PC-9 (cell line): ENCODE measurements at regions not wholly inside any gene's neighbourhood (a gene's known extent, or its start where the extent isn't known, plus 50 kb on each side); places are given as distances from the start of the nearest gene placed in this dataset.
"Not testable (repeated sequence)": the region's sequence is repeated elsewhere in the genome, so short reads cannot be mapped to it uniquely, and the experiment has no call there.

Experiments used
- BruUV-seq: library from RNA; stranded (reverse); fragments of 400-500 nt; replicated peaks from 2 replicates; lab custom pipeline; 2021; lab: Mats Ljungman, UMichigan
- CTCF ChIA-PET: fragments of 300-600 bp; sonication (Branson Sonifier 250); formaldehyde crosslinking; loops from one replicate; lab custom pipeline; 2022; ENCODE audit warnings: antibody characterized with exemption; lab: Charles Lee
- POLR2A ChIA-PET: fragments of 300-600 bp; sonication (Branson Sonifier 250); formaldehyde crosslinking; loops from one replicate; lab custom pipeline; 2022; ENCODE audit warnings: antibody characterized with exemption; ENCODE audit not compliant: unreplicated experiment; lab: Charles Lee
- DNase-seq, 2 experiments: peaks; one replicate each; pipeline versions ENCODE4 v3.0.0 to v3.0.0-alpha.2; 2015 to 2022; ENCODE audit warnings: mixed read lengths in 1 of 2
- H2AFZ ChIP-seq: fragments of 200-600 bp; sonication (generic); 2 replicates; pipeline ENCODE4 v1.8.1; 2017; ENCODE audit warnings: antibody characterized with exemption
- H3F3A ChIP-seq: fragments of 200-600 bp; sonication (generic); 2 replicates; pipeline ENCODE4 v1.8.1; 2017; ENCODE audit warnings: antibody characterized with exemption, mild to moderate bottlenecking, low read depth; ENCODE audit not compliant: insufficient read depth
- H3K27ac ChIP-seq: fragments of 200-600 bp; sonication (generic); 2 replicates; pipeline ENCODE4 v1.6.1; 2016; ENCODE audit warnings: mixed run types
- H3K27me3 ChIP-seq: fragments of 200-600 bp; sonication (generic); 2 replicates; pipeline ENCODE4 v1.6.1; 2016; ENCODE audit warnings: low read depth, mixed run types; ENCODE audit not compliant: insufficient read depth
- H3K36me3 ChIP-seq: fragments of 200-600 bp; sonication (generic); 2 replicates; pipeline ENCODE4 v1.6.1; 2016; ENCODE audit warnings: low read depth, mixed run types
- H3K4me1 ChIP-seq: fragments of 200-600 bp; sonication (generic); replicated peaks from 2 replicates; pipeline ENCODE4 v1.6.1; 2016; ENCODE audit warnings: mixed run types; ENCODE audit not compliant: insufficient read depth
- H3K4me2 ChIP-seq: fragments of 200-600 bp; sonication (generic); 2 replicates; pipeline ENCODE4 v1.6.1; 2017; ENCODE audit warnings: mixed run types
- H3K4me3 ChIP-seq: fragments of 200-600 bp; sonication (generic); 2 replicates; pipeline ENCODE4 v1.6.1; 2016; ENCODE audit warnings: mixed run types
- H3K79me2 ChIP-seq: fragments of 200-600 bp; sonication (generic); 2 replicates; pipeline ENCODE4 v1.6.1; 2017; ENCODE audit warnings: low read depth, mixed run types
- H3K9me2 ChIP-seq: fragments of 200-600 bp; sonication (generic); 2 replicates; pipeline ENCODE4 v1.8.1; 2017; ENCODE audit warnings: mild to moderate bottlenecking; ENCODE audit not compliant: insufficient read depth
- H3K9me3 ChIP-seq: fragments of 200-600 bp; sonication (generic); 2 replicates; pipeline ENCODE4 v1.8.1; 2016; ENCODE audit warnings: low read depth; ENCODE audit not compliant: insufficient read depth
- H4K20me1 ChIP-seq: fragments of 200-600 bp; sonication (generic); 2 replicates; pipeline ENCODE4 v1.8.1; 2017; ENCODE audit not compliant: insufficient read depth
- CTCF ChIP-seq: fragments of 200-600 bp; sonication (generic); conservative IDR thresholded peaks from 2 replicates; pipeline ENCODE4 v1.6.1; 2017; ENCODE audit warnings: mixed run types, antibody characterized with exemption, mild to moderate bottlenecking, moderate library complexity
- EZH2 ChIP-seq: fragments of 200-600 bp; sonication (generic); IDR thresholded peaks from 2 replicates; pipeline ENCODE4 v1.8.0; 2017; ENCODE audit warnings: antibody characterized with exemption, low read depth
- intact Hi-C: fragments of 100-400 bp; cut with micrococcal nuclease; formaldehyde crosslinking; loops from one replicate; pipeline ENCODE4 v1.10.0; 2022; ENCODE audit not compliant: unreplicated experiment

GRCh38 chr10:29730458-29730857 is 95.7 kb upstream of the SVIL start:
- Histone ChIP-seq H3K27me3 (no peaks in the 10 kb centered on the region), H3K9me3 (no peaks in the 10 kb centered on the region), H3K4me2 (no peak overlapping the region), H2AFZ (no peak overlapping the region), H3K79me2 (peaks cover 97% of the 10 kb centered on the region), H3K4me3 (no peak overlapping the region), H3K27ac (no peak overlapping the region), H3K36me3 (peaks cover 13% of the 10 kb centered on the region; the same call in 1 of the 2 replicates), H3K4me1 (peaks cover 34% of the 10 kb centered on the region), H3K9me2 (no peaks in the 10 kb centered on the region), H3F3A (peaks cover 7% of the 10 kb centered on the region; the same call in 1 of the 2 replicates), H4K20me1 (peaks cover 26% of the 10 kb centered on the region)
- no peak for DNase-seq
- no TSS peak for BruUV-seq
- TF ChIP-seq EZH2 (no peak), CTCF (no peak)
- intact Hi-C loops = loop anchor here (10.0 kb wide), 1 partner anchor 196 kb away; no protein-coding TSS in a partner anchor
- ChIA-PET POLR2A (interaction anchor here (0.6 kb wide), 1 partner anchor 133 kb away, joined by 4 read pairs; no protein-coding TSS in a partner anchor), CTCF (no interaction called here)

GRCh38 chr10:29728541-29729049 is 93.8 kb upstream of the SVIL start:
- Histone ChIP-seq H3F3A (peaks cover 11% of the 10 kb centered on the region; the same call in 1 of the 2 replicates), H3K4me3 (no peak overlapping the region), H3K79me2 (peaks cover 100% of the 10 kb centered on the region), H3K27ac (no peak overlapping the region), H3K9me2 (no peaks in the 10 kb centered on the region), H3K27me3 (no peaks in the 10 kb centered on the region), H3K4me1 (peaks cover 30% of the 10 kb centered on the region), H3K36me3 (peaks cover 13% of the 10 kb centered on the region; the same call in 1 of the 2 replicates), H3K4me2 (no peak overlapping the region), H4K20me1 (peaks cover 16% of the 10 kb centered on the region), H3K9me3 (no peaks in the 10 kb centered on the region), H2AFZ (no peak overlapping the region)
- intact Hi-C loops = no loop called here
- BruUV-seq = no TSS peak
- ChIA-PET POLR2A (interaction anchor here (0.6 kb wide), 2 partner anchors 81 to 129 kb away, joined by 3 to 4 read pairs; no protein-coding TSS in a partner anchor), CTCF (no interaction called here)
- no peak for DNase-seq
- TF ChIP-seq CTCF (no peak), EZH2 (no peak)

- CTCF ChIA-PET, H3K9me2 ChIP-seq, H4K20me1 ChIP-seq, DNase-seq, H3K9me3 ChIP-seq, H3K4me2 ChIP-seq, H3K27me3 ChIP-seq, H3K27ac ChIP-seq, BruUV-seq, POLR2A ChIA-PET, H2AFZ ChIP-seq, H3K4me3 ChIP-seq, intact Hi-C loops: not testable (repeated sequence)
- H3K36me3 ChIP-seq = peaks cover 16% of the 10 kb centered on the region
- H3F3A ChIP-seq = peaks cover 16% of the 10 kb centered on the region; the same call in 1 of the 2 replicates
- peaks cover 99% of the 10 kb centered on the region for H3K79me2 ChIP-seq
- H3K4me1 ChIP-seq = peaks cover 18% of the 10 kb centered on the region
Observed at GRCh38 chr10:29725927-29726326, 91.2 kb upstream of the SVIL start.
